ENCODE measurements at regions not wholly inside any gene's neighbourhood (a gene's known extent, or its start where the extent isn't known, plus 50 kb on each side); places are given as distances from the start of the nearest gene placed in this dataset.

DNA sequence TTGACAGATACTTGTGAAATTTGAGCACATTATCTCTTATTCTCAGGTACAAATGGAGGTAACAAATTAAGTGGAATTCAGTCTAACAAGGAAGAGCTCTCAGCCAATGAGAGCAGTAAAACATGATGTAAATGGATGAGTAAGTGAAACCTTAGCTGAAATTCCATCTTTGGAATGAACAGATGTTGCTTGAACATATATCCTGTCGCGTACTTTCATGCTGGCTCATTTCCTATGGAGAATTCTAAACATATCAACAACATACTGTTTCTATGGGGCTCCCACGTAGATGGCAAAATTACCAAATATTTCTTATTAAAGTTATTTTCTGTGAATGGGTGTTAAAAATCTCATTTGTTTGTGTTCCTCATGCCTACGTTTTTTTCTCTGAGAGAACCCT, 256.3 kb upstream of the LINC00305 start:
- Histone ChIP-seq H3K4me3 (no peak overlapping the region), H3K9me3 (no peaks in the 10 kb centered on the region), H3K27ac (no peak overlapping the region), H3K27me3 (no peaks in the 10 kb centered on the region), H3K36me3 (no peaks in the 10 kb centered on the region), H3K4me1 (no peaks in the 10 kb centered on the region)
- TF ChIP-seq, protein P1, sequence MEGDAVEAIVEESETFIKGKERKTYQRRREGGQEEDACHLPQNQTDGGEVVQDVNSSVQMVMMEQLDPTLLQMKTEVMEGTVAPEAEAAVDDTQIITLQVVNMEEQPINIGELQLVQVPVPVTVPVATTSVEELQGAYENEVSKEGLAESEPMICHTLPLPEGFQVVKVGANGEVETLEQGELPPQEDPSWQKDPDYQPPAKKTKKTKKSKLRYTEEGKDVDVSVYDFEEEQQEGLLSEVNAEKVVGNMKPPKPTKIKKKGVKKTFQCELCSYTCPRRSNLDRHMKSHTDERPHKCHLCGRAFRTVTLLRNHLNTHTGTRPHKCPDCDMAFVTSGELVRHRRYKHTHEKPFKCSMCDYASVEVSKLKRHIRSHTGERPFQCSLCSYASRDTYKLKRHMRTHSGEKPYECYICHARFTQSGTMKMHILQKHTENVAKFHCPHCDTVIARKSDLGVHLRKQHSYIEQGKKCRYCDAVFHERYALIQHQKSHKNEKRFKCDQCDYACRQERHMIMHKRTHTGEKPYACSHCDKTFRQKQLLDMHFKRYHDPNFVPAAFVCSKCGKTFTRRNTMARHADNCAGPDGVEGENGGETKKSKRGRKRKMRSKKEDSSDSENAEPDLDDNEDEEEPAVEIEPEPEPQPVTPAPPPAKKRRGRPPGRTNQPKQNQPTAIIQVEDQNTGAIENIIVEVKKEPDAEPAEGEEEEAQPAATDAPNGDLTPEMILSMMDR (IDR thresholded peaks at IDR 0.05): no peak
- no peak for TF ChIP-seq POLR2A (IDR thresholded peaks at IDR 0.05)
- TF ChIP-seq POLR2AphosphoS5 (IDR thresholded peaks at IDR 0.05; ENCODE audit: insufficient read depth in 1 of 2, low read depth in 1 of 2): no peak
- no peak for DNase-seq (ENCODE audit: extremely low spot score in 2 of 2)
- intact Hi-C loops (cut with DNase I): no loop called here

DNA sequence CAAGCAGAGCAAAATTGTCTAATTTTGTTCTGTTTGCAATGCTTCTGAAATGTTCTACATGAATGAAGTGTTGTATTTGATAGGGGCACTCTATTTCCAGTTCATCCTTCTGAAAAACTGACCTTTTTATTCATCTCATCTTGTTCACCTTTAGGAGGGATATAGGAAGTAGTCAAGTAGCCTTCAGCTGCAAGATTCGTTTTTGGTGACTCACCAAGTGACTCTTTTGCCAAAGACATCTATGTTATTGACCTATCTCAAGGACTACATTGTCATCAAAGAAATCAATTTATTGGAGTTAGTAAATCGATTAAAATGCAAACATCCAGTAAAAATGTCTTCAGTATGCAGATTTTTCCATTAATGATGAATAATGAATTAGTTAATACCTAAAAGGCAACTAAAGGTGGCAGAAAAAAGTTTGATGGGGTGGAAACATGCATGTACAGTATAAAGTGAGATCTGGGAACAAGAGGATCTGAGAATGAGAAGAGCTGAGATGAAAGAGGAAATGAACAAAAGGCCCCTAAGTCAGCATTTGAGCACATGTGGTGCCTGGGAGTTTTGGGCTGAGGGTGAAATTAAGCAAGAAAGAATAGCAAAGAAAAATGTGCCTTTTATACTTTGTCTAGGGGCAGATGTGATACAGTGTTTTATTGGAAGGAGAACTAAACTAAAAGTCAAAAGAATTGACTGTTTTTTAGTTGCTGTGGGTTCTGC, 255.1 kb upstream of the LINC00305 start:
- TF ChIP-seq POLR2AphosphoS5 (IDR thresholded peaks at IDR 0.05; ENCODE audit: insufficient read depth in 1 of 2, low read depth in 1 of 2) (no peak), POLR2A (IDR thresholded peaks at IDR 0.05) (no peak)
- TF ChIP-seq, protein P1 (IDR thresholded peaks at IDR 0.05): no peak
- Histone ChIP-seq H3K27me3 (no peaks in the 10 kb centered on the region), H3K4me1 (no peaks in the 10 kb centered on the region), H3K4me3 (no peak overlapping the region), H3K9me3 (no peaks in the 10 kb centered on the region), H3K27ac (no peak overlapping the region), H3K36me3 (no peaks in the 10 kb centered on the region)
- DNase-seq (ENCODE audit: extremely low spot score in 2 of 2): no peak
- intact Hi-C loops (cut with DNase I): no loop called here

DNA sequence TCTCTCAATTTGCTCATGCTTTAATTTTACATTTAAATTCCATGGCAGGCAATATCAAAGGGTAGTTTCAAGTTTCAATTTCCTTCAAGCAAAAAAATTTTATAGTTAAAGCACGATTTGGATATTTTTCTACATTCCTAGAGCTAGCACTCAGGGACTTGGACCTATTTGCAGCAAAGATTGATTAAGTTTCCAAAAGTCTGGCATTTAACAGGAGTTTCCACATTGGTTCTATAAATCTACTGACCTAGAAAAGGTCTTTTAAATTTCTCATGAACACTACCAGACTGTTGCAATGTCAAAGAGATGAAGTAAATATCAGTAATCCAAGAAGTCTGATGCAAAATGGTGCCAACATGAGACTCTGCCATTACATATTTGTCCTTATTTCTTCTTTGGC, 253.7 kb upstream of the LINC00305 start:
- no peak overlapping the region for H3K27ac ChIP-seq
- H3K4me3 ChIP-seq: no peak overlapping the region
- H3K4me1 ChIP-seq: no peaks in the 10 kb centered on the region
- H3K9me3 ChIP-seq: no peaks in the 10 kb centered on the region
- no peak for TF ChIP-seq POLR2A (IDR thresholded peaks at IDR 0.05)
- no peak for TF ChIP-seq POLR2AphosphoS5 (IDR thresholded peaks at IDR 0.05; ENCODE audit: insufficient read depth in 1 of 2, low read depth in 1 of 2)
- no peaks in the 10 kb centered on the region for H3K27me3 ChIP-seq
- H3K36me3 ChIP-seq: no peaks in the 10 kb centered on the region
- intact Hi-C loops (cut with DNase I): no loop called here
- DNase-seq (ENCODE audit: extremely low spot score in 2 of 2): no peak

DNA sequence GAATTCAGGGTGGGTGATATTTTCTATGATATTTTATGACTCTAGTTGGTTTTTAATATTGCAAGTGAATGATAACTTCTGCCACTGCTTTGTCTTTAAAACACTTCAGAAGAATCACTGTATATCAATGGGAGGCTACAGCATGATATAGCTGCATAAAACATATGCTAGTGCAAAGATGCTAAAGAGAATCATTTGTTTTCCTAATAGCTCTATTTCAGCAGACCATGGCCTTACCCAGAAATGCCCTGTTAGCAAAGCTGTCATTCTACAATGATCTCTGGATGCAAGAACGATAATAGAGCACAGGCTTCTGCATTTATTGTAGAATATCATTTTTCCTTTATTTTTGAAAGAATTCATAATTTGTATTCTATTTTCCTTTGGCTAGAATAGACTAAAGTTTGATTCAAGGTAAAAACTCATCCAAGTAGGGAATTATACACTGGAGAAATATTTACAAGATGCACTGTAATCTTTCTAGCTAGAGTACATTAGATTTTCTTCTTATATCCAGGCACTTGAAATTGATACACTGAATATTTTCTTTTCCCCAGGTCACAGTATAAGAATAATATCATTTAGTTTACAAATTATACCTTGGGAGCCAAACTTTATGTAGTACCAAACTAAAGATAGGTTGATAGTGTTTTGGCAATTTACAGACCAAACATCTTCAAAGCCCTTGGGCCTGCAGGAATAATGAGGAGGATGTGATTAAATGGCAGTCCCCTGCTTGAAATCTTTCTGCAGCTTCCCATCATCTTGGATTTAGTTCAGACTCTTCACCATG, 252.6 kb upstream of the LINC00305 start:
- Histone ChIP-seq H3K27me3 (no peaks in the 10 kb centered on the region), H3K27ac (no peak overlapping the region), H3K9me3 (no peaks in the 10 kb centered on the region), H3K4me3 (no peak overlapping the region), H3K4me1 (no peaks in the 10 kb centered on the region), H3K36me3 (no peaks in the 10 kb centered on the region)
- TF ChIP-seq POLR2AphosphoS5 (IDR thresholded peaks at IDR 0.05; ENCODE audit: insufficient read depth in 1 of 2, low read depth in 1 of 2): no peak
- TF ChIP-seq POLR2A (IDR thresholded peaks at IDR 0.05): no peak
- TF ChIP-seq, protein P1 (IDR thresholded peaks at IDR 0.05): no peak
- DNase-seq (ENCODE audit: extremely low spot score in 2 of 2): no peak
- intact Hi-C loops (cut with DNase I): no loop called here

DNA sequence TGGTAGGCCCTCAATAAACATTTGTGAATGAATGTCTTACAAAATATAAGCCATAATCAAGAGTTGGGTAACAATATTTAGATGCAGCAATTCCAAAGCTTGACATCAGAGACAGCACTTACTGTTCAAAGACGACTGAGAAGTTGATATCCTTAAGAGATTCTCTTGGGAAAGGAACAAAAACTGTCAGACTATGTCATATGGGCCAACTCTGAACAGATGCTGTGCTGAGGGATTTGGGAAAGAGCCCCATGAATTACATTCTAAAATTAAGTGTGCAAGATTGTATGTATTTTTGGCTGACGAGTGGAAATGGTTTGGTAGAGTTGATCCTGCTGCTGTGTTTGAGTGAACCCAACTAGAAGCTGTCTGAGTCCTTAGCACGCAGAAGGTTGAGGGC, 250.7 kb upstream of the LINC00305 start:
- H3K9me3 ChIP-seq: no peaks in the 10 kb centered on the region
- H3K27ac ChIP-seq: no peak overlapping the region
- H3K27me3 ChIP-seq: no peaks in the 10 kb centered on the region
- intact Hi-C loops (cut with DNase I): no loop called here
- TF ChIP-seq POLR2AphosphoS5 (IDR thresholded peaks at IDR 0.05; ENCODE audit: insufficient read depth in 1 of 2, low read depth in 1 of 2) (no peak), POLR2A (IDR thresholded peaks at IDR 0.05) (no peak)
- TF ChIP-seq, protein P1 (IDR thresholded peaks at IDR 0.05): no peak
- no peak for DNase-seq (ENCODE audit: extremely low spot score in 2 of 2)
- H3K36me3 ChIP-seq: no peaks in the 10 kb centered on the region
- no peak overlapping the region for H3K4me3 ChIP-seq
- no peaks in the 10 kb centered on the region for H3K4me1 ChIP-seq
